ENCODE measurements at regions not wholly inside any gene's neighbourhood (a gene's known extent, or its start where the extent isn't known, plus 50 kb on each side); places are given as distances from the start of the nearest gene placed in this dataset.

DNA sequence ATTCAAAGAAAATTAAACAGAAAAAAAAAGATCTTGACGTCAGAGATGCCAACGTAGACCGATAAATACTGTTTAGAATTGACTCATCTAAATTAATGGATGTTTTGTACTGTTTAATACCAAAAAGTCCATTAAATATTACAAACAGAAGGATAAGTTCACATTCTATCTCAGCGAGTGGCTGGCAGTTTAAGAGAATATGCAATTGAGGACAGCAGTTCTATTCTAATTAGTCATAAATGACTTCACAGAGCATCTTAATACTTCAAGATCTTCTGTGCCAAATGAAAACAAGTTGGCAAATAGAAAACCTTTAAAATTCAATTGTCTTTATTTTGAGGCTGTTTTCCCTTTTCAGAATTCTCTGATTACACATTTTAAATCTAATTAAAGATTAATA is 326.6 kb upstream of the NREP start:
- no peak overlapping the region for H3K4me3 ChIP-seq (ENCODE audit: control insufficient read depth in 1 of 2, extremely low read depth in 1 of 2, low read length in 1 of 2)
- ChIA-PET CTCF (no interaction called here), POLR2A (no interaction called here)
- H3K27me3 ChIP-seq (replicated peaks in 1 of 2; ENCODE audit: control insufficient read depth in 2 of 2, extremely low read depth in 1 of 2, insufficient read depth in 2 of 2, low read length in 1 of 2), result no peaks in the 10 kb centered on the region
- H3K4me1 ChIP-seq (ENCODE audit: control insufficient read depth in 1 of 2, extremely low read depth in 1 of 2, insufficient read depth in 2 of 2, low read length in 2 of 2), result no peaks in the 10 kb centered on the region
- peaks cover 0 to 4% of the 10 kb centered on the region in 2 donors for H3K27me3 Mint-ChIP-seq
- DNase-seq (no peak), ATAC-seq (replicated peaks in 1 of 4) (no peak)
- peaks cover 0 to 2% (median 0%) of the 10 kb centered on the region in 3 donors for H3K9me3 Mint-ChIP-seq
- no peak overlapping the region for H3K4me3 Mint-ChIP-seq
- H3K36me3 Mint-ChIP-seq, result no peaks in the 10 kb centered on the region
- no peak overlapping the region for H3K27ac ChIP-seq (ENCODE audit: low read length)
- no peaks in the 10 kb centered on the region for H3K9me3 ChIP-seq
- no peaks in the 10 kb centered on the region for H3K36me3 ChIP-seq (ENCODE audit: control insufficient read depth in 2 of 2, extremely low read depth in 1 of 2, insufficient read depth in 1 of 2, low read length in 1 of 2)
- H3K27ac Mint-ChIP-seq, result no peak overlapping the region
- WGBS (ENCODE audit: insufficient coverage), result no CpG with 5 or more reads among the region's 4 CpGs
- H3K4me1 Mint-ChIP-seq, result no peaks in the 10 kb centered on the region

DNA sequence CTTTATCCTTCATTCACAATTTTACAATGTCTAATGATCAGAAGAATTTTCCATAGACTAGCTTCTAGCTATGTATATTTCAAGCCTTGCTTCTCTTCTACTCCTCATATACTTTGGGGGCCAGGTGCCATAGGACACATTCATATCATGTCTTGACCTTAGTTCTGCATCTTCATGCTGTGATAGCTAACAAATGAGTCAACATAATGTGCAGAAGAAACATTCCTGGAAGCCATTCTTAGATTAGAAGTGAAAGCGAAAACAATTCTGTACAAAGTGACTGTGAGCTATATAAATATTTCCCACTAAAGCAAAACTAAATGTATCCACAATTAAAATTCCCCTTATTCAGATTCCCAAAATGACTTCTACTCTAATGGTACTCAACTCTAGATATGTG is 320.2 kb upstream of the NREP start:
- H3K36me3 ChIP-seq (ENCODE audit: control insufficient read depth in 2 of 2, extremely low read depth in 1 of 2, insufficient read depth in 1 of 2, low read length in 1 of 2), result no peaks in the 10 kb centered on the region
- ATAC-seq (replicated peaks in 1 of 4), result no peak
- H3K4me3 Mint-ChIP-seq, result no peak overlapping the region

DNA sequence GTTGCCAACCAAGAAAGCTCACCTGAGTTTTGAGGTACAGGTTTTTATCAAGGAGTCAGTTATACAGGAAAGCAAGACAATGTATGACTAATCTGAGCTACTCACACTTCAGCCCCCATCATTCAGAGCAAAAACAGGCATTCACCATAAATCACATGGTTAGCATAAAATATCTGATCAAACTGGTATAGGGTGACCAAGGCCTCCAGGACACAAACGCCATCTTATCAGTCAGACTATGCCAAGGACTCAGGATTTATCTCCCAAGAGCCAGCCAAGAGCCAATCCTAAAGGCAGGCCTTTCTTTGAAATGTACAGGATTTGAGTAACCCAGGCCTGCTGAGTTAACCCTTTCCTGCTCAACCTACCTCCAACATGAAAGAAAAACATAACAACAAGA is 313.0 kb upstream of the NREP start:
- ChIA-PET CTCF (no interaction called here), POLR2A (interaction anchor here in 1 of 2 donors (0.5 kb wide), 1 partner anchor 22 kb away, joined by 3 read pairs; no protein-coding TSS in a partner anchor)
- Mint-ChIP-seq H3K9me3 (no peaks in the 10 kb centered on the region), H3K27ac (no peak overlapping the region), H3K36me3 (no peaks in the 10 kb centered on the region), H3K4me3 (no peak overlapping the region), H3K27me3 (peaks cover 0 to 8% of the 10 kb centered on the region in 2 donors), H3K4me1 (no peaks in the 10 kb centered on the region)
- no peak for DNase-seq
- Histone ChIP-seq H3K27ac (ENCODE audit: low read length) (no peak overlapping the region), H3K4me3 (ENCODE audit: control insufficient read depth in 1 of 2, extremely low read depth in 1 of 2, low read length in 1 of 2) (no peak overlapping the region), H3K9me3 (no peaks in the 10 kb centered on the region), H3K36me3 (ENCODE audit: control insufficient read depth in 2 of 2, extremely low read depth in 1 of 2, insufficient read depth in 1 of 2, low read length in 1 of 2) (no peaks in the 10 kb centered on the region), H3K27me3 (replicated peaks in 1 of 2; ENCODE audit: control insufficient read depth in 2 of 2, extremely low read depth in 1 of 2, insufficient read depth in 2 of 2, low read length in 1 of 2) (no peaks in the 10 kb centered on the region), H3K4me1 (ENCODE audit: control insufficient read depth in 1 of 2, extremely low read depth in 1 of 2, insufficient read depth in 2 of 2, low read length in 2 of 2) (no peaks in the 10 kb centered on the region)
- no CpG with 5 or more reads among the region's 1 CpG for WGBS (ENCODE audit: insufficient coverage)
- no peak for ATAC-seq (replicated peaks in 1 of 4)

More for the DNA sequence above, 320.2 kb upstream of the NREP start:
- no peaks in the 10 kb centered on the region for H3K27me3 Mint-ChIP-seq
- Histone ChIP-seq H3K4me3 (ENCODE audit: control insufficient read depth in 1 of 2, extremely low read depth in 1 of 2, low read length in 1 of 2) (no peak overlapping the region), H3K27ac (ENCODE audit: low read length) (no peak overlapping the region), H3K27me3 (replicated peaks in 1 of 2; ENCODE audit: control insufficient read depth in 2 of 2, extremely low read depth in 1 of 2, insufficient read depth in 2 of 2, low read length in 1 of 2) (no peaks in the 10 kb centered on the region), H3K4me1 (ENCODE audit: control insufficient read depth in 1 of 2, extremely low read depth in 1 of 2, insufficient read depth in 2 of 2, low read length in 2 of 2) (no peaks in the 10 kb centered on the region), H3K9me3 (no peaks in the 10 kb centered on the region)
- no CpG with 5 or more reads among the region's 1 CpG for WGBS (ENCODE audit: insufficient coverage)
- no peaks in the 10 kb centered on the region for H3K36me3 Mint-ChIP-seq
- DNase-seq, result no peak
- H3K9me3 Mint-ChIP-seq, result peaks cover 0 to 8% (median 0%) of the 10 kb centered on the region in 3 donors
- H3K27ac Mint-ChIP-seq, result no peak overlapping the region
- ChIA-PET CTCF (no interaction called here), POLR2A (no interaction called here)
- no peaks in the 10 kb centered on the region for H3K4me1 Mint-ChIP-seq

DNA sequence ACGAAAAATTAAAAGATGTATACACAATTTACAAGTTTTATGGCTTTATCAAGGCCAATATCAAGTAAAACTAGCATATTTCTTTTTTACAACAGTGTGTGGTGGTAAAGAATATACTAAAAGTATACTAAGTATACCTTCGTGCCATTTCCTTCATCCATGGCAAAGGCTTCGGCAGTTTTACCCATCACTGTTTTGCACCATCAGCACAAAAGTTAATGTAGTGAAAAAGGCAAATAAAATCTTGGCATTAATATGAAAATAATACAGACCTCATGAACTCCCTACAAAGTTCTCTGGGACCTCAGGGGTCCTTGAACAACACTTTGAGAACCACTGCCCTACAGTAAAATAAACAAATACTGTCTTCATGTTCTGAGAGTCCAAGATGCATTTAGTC is 312.3 kb upstream of the NREP start:
- H3K9me3 ChIP-seq, result no peaks in the 10 kb centered on the region
- no peaks in the 10 kb centered on the region for H3K27me3 ChIP-seq (replicated peaks in 1 of 2; ENCODE audit: control insufficient read depth in 2 of 2, extremely low read depth in 1 of 2, insufficient read depth in 2 of 2, low read length in 1 of 2)
- DNase-seq, result no peak
- no peak for ATAC-seq (replicated peaks in 1 of 4)
- H3K27ac Mint-ChIP-seq, result no peak overlapping the region
- H3K4me1 ChIP-seq (ENCODE audit: control insufficient read depth in 1 of 2, extremely low read depth in 1 of 2, insufficient read depth in 2 of 2, low read length in 2 of 2), result no peaks in the 10 kb centered on the region
- H3K9me3 Mint-ChIP-seq, result no peaks in the 10 kb centered on the region
- H3K27ac ChIP-seq (ENCODE audit: low read length), result no peak overlapping the region
- H3K36me3 Mint-ChIP-seq, result no peaks in the 10 kb centered on the region
- no peak overlapping the region for H3K4me3 ChIP-seq (ENCODE audit: control insufficient read depth in 1 of 2, extremely low read depth in 1 of 2, low read length in 1 of 2)
- H3K4me1 Mint-ChIP-seq, result no peaks in the 10 kb centered on the region
- peaks cover 0 to 8% of the 10 kb centered on the region in 2 donors for H3K27me3 Mint-ChIP-seq
- ChIA-PET POLR2A (no interaction called here), CTCF (no interaction called here)
- no peak overlapping the region for H3K4me3 Mint-ChIP-seq
- H3K36me3 ChIP-seq (ENCODE audit: control insufficient read depth in 2 of 2, extremely low read depth in 1 of 2, insufficient read depth in 1 of 2, low read length in 1 of 2), result no peaks in the 10 kb centered on the region
- WGBS (ENCODE audit: insufficient coverage), result no CpG with 5 or more reads among the region's 3 CpGs

DNA sequence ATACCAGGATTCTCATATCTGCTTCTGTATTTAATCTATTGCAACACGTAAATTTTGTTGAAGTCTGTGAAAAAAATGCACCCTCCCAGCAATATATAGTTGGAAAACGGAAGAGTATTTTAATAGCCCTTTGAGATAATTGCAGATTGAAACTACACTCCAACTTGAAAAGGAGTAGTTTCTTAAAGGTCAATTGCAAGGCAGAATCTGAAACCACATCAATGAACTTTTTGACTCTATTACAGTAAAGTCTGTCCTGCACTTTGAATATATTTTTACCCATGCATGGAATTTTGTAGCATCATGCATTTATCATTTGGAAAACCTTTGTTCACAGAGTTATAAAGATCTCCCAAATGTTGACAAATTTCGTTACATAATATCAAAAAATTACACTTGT is 311.6 kb upstream of the NREP start:
- no peaks in the 10 kb centered on the region for H3K9me3 Mint-ChIP-seq
- no CpG with 5 or more reads among the region's 3 CpGs for WGBS (ENCODE audit: insufficient coverage)
- CTCF ChIA-PET, result interaction anchor here in 1 of 2 donors (0.5 kb wide), 1 partner anchor 12 kb away, joined by 5 read pairs; no protein-coding TSS in a partner anchor
- ATAC-seq (replicated peaks in 1 of 4) (no peak), DNase-seq (no peak)
- Histone ChIP-seq H3K9me3 (no peaks in the 10 kb centered on the region), H3K4me1 (ENCODE audit: control insufficient read depth in 1 of 2, extremely low read depth in 1 of 2, insufficient read depth in 2 of 2, low read length in 2 of 2) (no peaks in the 10 kb centered on the region), H3K36me3 (ENCODE audit: control insufficient read depth in 2 of 2, extremely low read depth in 1 of 2, insufficient read depth in 1 of 2, low read length in 1 of 2) (no peaks in the 10 kb centered on the region), H3K27ac (ENCODE audit: low read length) (no peak overlapping the region), H3K4me3 (ENCODE audit: control insufficient read depth in 1 of 2, extremely low read depth in 1 of 2, low read length in 1 of 2) (no peak overlapping the region), H3K27me3 (replicated peaks in 1 of 2; ENCODE audit: control insufficient read depth in 2 of 2, extremely low read depth in 1 of 2, insufficient read depth in 2 of 2, low read length in 1 of 2) (no peaks in the 10 kb centered on the region)
- H3K27ac Mint-ChIP-seq, result no peak overlapping the region
- H3K27me3 Mint-ChIP-seq, result peaks cover 0 to 8% of the 10 kb centered on the region in 2 donors
- no peak overlapping the region for H3K4me3 Mint-ChIP-seq
- H3K36me3 Mint-ChIP-seq, result no peaks in the 10 kb centered on the region
- POLR2A ChIA-PET, result no interaction called here
- no peaks in the 10 kb centered on the region for H3K4me1 Mint-ChIP-seq

DNA sequence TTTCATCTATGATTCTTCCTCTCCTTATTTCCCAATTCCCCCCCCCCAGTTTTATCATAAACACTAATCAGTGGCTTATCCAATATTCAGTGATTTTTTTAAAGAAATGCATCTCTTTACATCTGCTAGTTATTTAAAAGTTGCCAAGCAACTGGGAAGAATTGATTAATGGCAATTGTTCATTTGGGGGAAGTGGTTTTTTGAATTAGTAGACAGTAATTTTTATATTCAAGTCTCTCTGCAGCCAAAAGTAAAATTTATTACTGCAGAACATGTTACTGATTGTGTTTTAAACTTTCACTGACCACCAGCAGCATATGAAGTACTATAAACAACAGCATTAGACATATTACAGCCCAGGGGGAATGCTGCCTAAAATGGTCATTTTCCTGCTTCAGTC is 308.8 kb upstream of the NREP start:
- Mint-ChIP-seq H3K36me3 (no peaks in the 10 kb centered on the region), H3K27ac (no peak overlapping the region), H3K9me3 (no peaks in the 10 kb centered on the region), H3K4me1 (no peaks in the 10 kb centered on the region), H3K27me3 (peaks cover 0 to 8% of the 10 kb centered on the region in 2 donors), H3K4me3 (no peak overlapping the region)
- POLR2A ChIA-PET, result no interaction called here
- Histone ChIP-seq H3K4me1 (ENCODE audit: control insufficient read depth in 1 of 2, extremely low read depth in 1 of 2, insufficient read depth in 2 of 2, low read length in 2 of 2) (no peaks in the 10 kb centered on the region), H3K4me3 (ENCODE audit: control insufficient read depth in 1 of 2, extremely low read depth in 1 of 2, low read length in 1 of 2) (no peak overlapping the region), H3K27ac (ENCODE audit: low read length) (no peak overlapping the region), H3K27me3 (replicated peaks in 1 of 2; ENCODE audit: control insufficient read depth in 2 of 2, extremely low read depth in 1 of 2, insufficient read depth in 2 of 2, low read length in 1 of 2) (no peaks in the 10 kb centered on the region), H3K36me3 (ENCODE audit: control insufficient read depth in 2 of 2, extremely low read depth in 1 of 2, insufficient read depth in 1 of 2, low read length in 1 of 2) (no peaks in the 10 kb centered on the region), H3K9me3 (no peaks in the 10 kb centered on the region)
- CTCF ChIA-PET, result no interaction called here
- ATAC-seq (replicated peaks in 1 of 4), result no peak
- DNase-seq, result no peak

DNA sequence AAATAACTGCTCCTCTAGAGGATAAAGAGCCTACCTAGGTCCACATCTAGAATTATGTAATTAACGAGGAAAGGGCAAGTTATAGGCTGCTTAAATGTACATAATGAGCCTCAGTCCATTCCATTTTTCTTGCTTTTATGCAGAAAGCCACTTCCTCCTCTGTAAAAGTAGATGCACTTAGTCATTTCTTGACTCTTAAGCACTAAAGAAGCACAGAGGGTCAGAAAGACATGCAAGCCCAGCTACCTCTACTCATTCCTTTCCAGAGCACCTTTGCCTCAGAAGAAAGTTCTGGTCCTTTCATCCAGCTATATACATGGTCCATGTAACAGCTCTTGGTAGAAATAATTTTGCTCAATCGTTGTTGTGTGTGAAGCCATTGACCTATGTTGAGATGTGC is 308.0 kb upstream of the NREP start:
- Histone ChIP-seq H3K27me3 (replicated peaks in 1 of 2; ENCODE audit: control insufficient read depth in 2 of 2, extremely low read depth in 1 of 2, insufficient read depth in 2 of 2, low read length in 1 of 2) (no peaks in the 10 kb centered on the region), H3K36me3 (ENCODE audit: control insufficient read depth in 2 of 2, extremely low read depth in 1 of 2, insufficient read depth in 1 of 2, low read length in 1 of 2) (no peaks in the 10 kb centered on the region), H3K4me1 (ENCODE audit: control insufficient read depth in 1 of 2, extremely low read depth in 1 of 2, insufficient read depth in 2 of 2, low read length in 2 of 2) (no peaks in the 10 kb centered on the region), H3K9me3 (no peaks in the 10 kb centered on the region), H3K27ac (ENCODE audit: low read length) (no peak overlapping the region), H3K4me3 (ENCODE audit: control insufficient read depth in 1 of 2, extremely low read depth in 1 of 2, low read length in 1 of 2) (no peak overlapping the region)
- no peak overlapping the region for H3K4me3 Mint-ChIP-seq
- H3K4me1 Mint-ChIP-seq, result no peaks in the 10 kb centered on the region
- ATAC-seq (replicated peaks in 1 of 4) (no peak), DNase-seq (no peak)
- H3K36me3 Mint-ChIP-seq, result no peaks in the 10 kb centered on the region
- ChIA-PET CTCF (no interaction called here), POLR2A (no interaction called here)
- H3K9me3 Mint-ChIP-seq, result no peaks in the 10 kb centered on the region
- peaks cover 0 to 8% of the 10 kb centered on the region in 2 donors for H3K27me3 Mint-ChIP-seq
- 83% methylated on average over 1 of the region's 2 CpGs for WGBS (ENCODE audit: insufficient coverage)
- H3K27ac Mint-ChIP-seq, result no peak overlapping the region

Measured in T-cell (primary cell).